Caco-2 (cell line): ENCODE measurements at regions not wholly inside any gene's neighbourhood (a gene's known extent, or its start where the extent isn't known, plus 50 kb on each side); places are given as distances from the start of the nearest gene placed in this dataset.

Experiments
- BruUV-seq: library from RNA; stranded (reverse); fragments of 400-500 nt; replicated peaks from 2 replicates; lab custom pipeline; 2021; lab: Mats Ljungman, UMichigan
- CTCF ChIA-PET: fragments of 300-600 bp; sonication (Branson Sonifier 250); formaldehyde crosslinking; loops from one replicate; lab custom pipeline; 2022; ENCODE audit warnings: antibody characterized with exemption; lab: Charles Lee
- POLR2A ChIA-PET: fragments of 300-600 bp; sonication (Branson Sonifier 250); formaldehyde crosslinking; loops from one replicate; lab custom pipeline; 2022; ENCODE audit warnings: antibody characterized with exemption; lab: Charles Lee
- DNase-seq, 2 experiments: peaks; one replicate each; pipeline versions ENCODE4 v3.0.0 to v3.0.0-alpha.2; 2020 to 2022
- H3K27me3 ChIP-seq: replicated peaks from 2 replicates; pipeline ENCODE4 v1.6.0; 2011; ENCODE audit warnings: low read length; ENCODE audit not compliant: control insufficient read depth, insufficient read depth
- H3K36me3 ChIP-seq: 2 replicates; pipeline ENCODE4 v1.5.1; 2011; ENCODE audit warnings: low read length; ENCODE audit not compliant: control insufficient read depth, insufficient read depth
- H3K4me1 ChIP-seq: fragments of 250-450 bp; sonication (Bioruptor Pico); 2 replicates; pipeline ENCODE4 v1.5.1; 2020; ENCODE audit warnings: mild to moderate bottlenecking
- H3K4me3 ChIP-seq: 2 replicates; pipeline ENCODE4 v1.5.1; 2011; ENCODE audit warnings: low read depth, mild to moderate bottlenecking, control low read depth, low read length
- H3K9me3 ChIP-seq: fragments of 250-450 bp; sonication (Bioruptor Pico); 2 replicates; pipeline ENCODE4 v1.5.1; 2020; ENCODE audit warnings: mild to moderate bottlenecking, moderate library complexity
- H3K27ac Mint-ChIP-seq: one replicate; pipeline ENCODE4 v1.8.0; 2022; ENCODE audit warnings: mixed read lengths; ENCODE audit not compliant: unreplicated experiment
- H3K27me3 Mint-ChIP-seq: one replicate; pipeline ENCODE4 v1.8.0; 2022; ENCODE audit warnings: mixed read lengths; ENCODE audit not compliant: insufficient read depth, unreplicated experiment
- H3K36me3 Mint-ChIP-seq: one replicate; pipeline ENCODE4 v1.8.0; 2022; ENCODE audit warnings: mild to moderate bottlenecking, mixed read lengths; ENCODE audit not compliant: insufficient read depth, unreplicated experiment
- H3K4me1 Mint-ChIP-seq: one replicate; pipeline ENCODE4 v1.8.0; 2022; ENCODE audit warnings: low read depth, mixed read lengths; ENCODE audit not compliant: unreplicated experiment
- H3K4me3 Mint-ChIP-seq: one replicate; pipeline ENCODE4 v1.8.0; 2022; ENCODE audit warnings: mild to moderate bottlenecking, moderate library complexity, mixed read lengths; ENCODE audit not compliant: unreplicated experiment
- H3K9me3 Mint-ChIP-seq: one replicate; pipeline ENCODE4 v1.8.0; 2022; ENCODE audit warnings: mixed read lengths; ENCODE audit not compliant: unreplicated experiment
- CTCF ChIP-seq, 2 experiments: fragments of 200-600 bp in 1 of 2; IDR thresholded peaks; 1 replicate in 1 of 2; 2 replicates in 1 of 2; pipeline versions ENCODE4 v1.5.1 to v1.8.0; 2011 to 2022; ENCODE audit warnings: antibody characterized with exemption in 1 of 2, control low read depth in 1 of 2, inconsistent platforms in 1 of 2, low read depth in 1 of 2, low read length in 1 of 2, mild to moderate bottlenecking in 1 of 2, moderate library complexity in 1 of 2; ENCODE audit not compliant: insufficient read depth in 1 of 2, severe bottlenecking in 1 of 2, unreplicated experiment in 1 of 2
- intact Hi-C: fragments of 100-400 bp; cut with micrococcal nuclease; formaldehyde crosslinking; loops from one replicate; pipeline ENCODE4 v1.10.0; 2022; ENCODE audit not compliant: unreplicated experiment

GRCh38 chr1:228848406-228848805, 113.1 kb downstream of the RHOU start:
- intact Hi-C loops: no loop called here
- BruUV-seq: no TSS peak
- ChIA-PET CTCF (interaction anchor here (0.6 to 1.1 kb wide), 2 partner anchors 13 to 16 kb away, joined by 3 to 5 read pairs; no protein-coding TSS in a partner anchor), POLR2A (interaction anchor here (1.6 kb wide), 1 partner anchor 10 kb away, joined by 24 read pairs; no protein-coding TSS in a partner anchor)
- H3K4me3 ChIP-seq: no peak overlapping the region
- Mint-ChIP-seq H3K9me3 (no peaks in the 10 kb centered on the region), H3K27me3 (no peaks in the 10 kb centered on the region), H3K36me3 (no peaks in the 10 kb centered on the region), H3K4me3 (no peak overlapping the region), H3K4me1 (peaks cover 43% of the 10 kb centered on the region), H3K27ac (peak overlapping the region; percentile 56)
- H3K9me3 ChIP-seq: no peaks in the 10 kb centered on the region; the same call in 1 of the 2 replicates
- H3K27me3 ChIP-seq: no peaks in the 10 kb centered on the region
- peaks cover 46% of the 10 kb centered on the region for H3K4me1 ChIP-seq
- no peak for TF ChIP-seq CTCF (IDR thresholded peaks at IDR 0.05; ENCODE audit: insufficient read depth in 1 of 2, low read depth in 1 of 2, low read length in 1 of 2, severe bottlenecking in 1 of 2, unreplicated experiment in 1 of 2)
- H3K36me3 ChIP-seq: no peaks in the 10 kb centered on the region
- DNase-seq: no peak

GRCh38 chr1:228849011-228849541, 113.8 kb downstream of the RHOU start:
- POLR2A ChIA-PET: interaction anchor here (1.6 kb wide), 1 partner anchor 11 kb away, joined by 24 read pairs; no protein-coding TSS in a partner anchor
- Mint-ChIP-seq H3K4me3 (no peak overlapping the region), H3K36me3 (no peaks in the 10 kb centered on the region), H3K27me3 (no peaks in the 10 kb centered on the region), H3K9me3 (no peaks in the 10 kb centered on the region), H3K4me1 (peaks cover 50% of the 10 kb centered on the region), H3K27ac (peak overlapping the region; percentile 56)
- no peak for TF ChIP-seq CTCF (IDR thresholded peaks at IDR 0.05; ENCODE audit: insufficient read depth in 1 of 2, low read depth in 1 of 2, low read length in 1 of 2, severe bottlenecking in 1 of 2, unreplicated experiment in 1 of 2)
- no peak overlapping the region for H3K4me3 ChIP-seq
- no TSS peak for BruUV-seq
- H3K27me3 ChIP-seq: no peaks in the 10 kb centered on the region
- H3K9me3 ChIP-seq: no peaks in the 10 kb centered on the region; the same call in 1 of the 2 replicates
- DNase-seq: no peak
- no peaks in the 10 kb centered on the region for H3K36me3 ChIP-seq
- peaks cover 46% of the 10 kb centered on the region for H3K4me1 ChIP-seq
- intact Hi-C loops: no loop called here
- CTCF ChIA-PET: interaction anchor here (0.6 to 1.1 kb wide), 3 partner anchors 11 to 15 kb away, joined by 3 to 6 read pairs (median 5); no protein-coding TSS in a partner anchor

GRCh38 chr1:228850141-228851100, 115.1 kb downstream of the RHOU start:
- DNase-seq: no peak
- POLR2A ChIA-PET: interaction anchor here (1.3 kb wide), 1 partner anchor 14 kb away, joined by 3 read pairs; no protein-coding TSS in a partner anchor

More at GRCh38 chr1:228850141-228851100, 115.1 kb downstream of the RHOU start:
- H3K4me1 Mint-ChIP-seq: peaks cover 53% of the 10 kb centered on the region
- no peak overlapping the region for H3K4me3 ChIP-seq
- peak overlapping the region; percentile 19 for H3K4me3 Mint-ChIP-seq
- peak overlapping the region; percentile 30 for H3K27ac Mint-ChIP-seq
- H3K4me1 ChIP-seq: peaks cover 46% of the 10 kb centered on the region
- no peaks in the 10 kb centered on the region; the same call in 1 of the 2 replicates for H3K9me3 ChIP-seq
- CTCF ChIA-PET: interaction anchor here (0.9 kb wide), 1 partner anchor 306 kb away, joined by 3 read pairs; no protein-coding TSS in a partner anchor
- intact Hi-C loops: no loop called here
- BruUV-seq: no TSS peak
- H3K27me3 Mint-ChIP-seq: no peaks in the 10 kb centered on the region
- H3K36me3 ChIP-seq: no peaks in the 10 kb centered on the region
- H3K9me3 Mint-ChIP-seq: no peaks in the 10 kb centered on the region
- no peaks in the 10 kb centered on the region for H3K27me3 ChIP-seq
- H3K36me3 Mint-ChIP-seq: no peaks in the 10 kb centered on the region
- TF ChIP-seq CTCF (IDR thresholded peaks at IDR 0.05; ENCODE audit: insufficient read depth in 1 of 2, low read depth in 1 of 2, low read length in 1 of 2, severe bottlenecking in 1 of 2, unreplicated experiment in 1 of 2): no peak
